ENCODE measurements at regions not wholly inside any gene's neighbourhood (a gene's known extent, or its start where the extent isn't known, plus 50 kb on each side); places are given as distances from the start of the nearest gene placed in this dataset.

GRCh38 chr11:130613396-130613795 is 165.0 kb downstream of the ADAMTS15 start:
- Histone ChIP-seq H3K27ac (no peak overlapping the region), H3K9me3 (peaks cover 0 to 3% (median 0%) of the 10 kb centered on the region in 4 donors), H3K4me3 (no peak overlapping the region), H3K36me3 (no peaks in the 10 kb centered on the region), H3K27me3 (no peaks in the 10 kb centered on the region), H3K4me1 (peaks cover 0 to 31% (median 23%) of the 10 kb centered on the region in 4 donors)
- 85 to 89% methylated on average over 4 of the region's 4 CpGs for WGBS, 2 donors
- no peak for DNase-seq (ENCODE audit: low spot score in 2 of 2)
- TF ChIP-seq POLR2A (IDR thresholded peaks at IDR 0.05) (no peak), EP300 (IDR thresholded peaks at IDR 0.05) (no peak), CTCF (IDR thresholded peaks at IDR 0.05) (no peak)

GRCh38 chr11:130614591-130614990 is 166.1 kb downstream of the ADAMTS15 start:
- no peak overlapping the region for H3K4me3 ChIP-seq
- H3K36me3 ChIP-seq = no peaks in the 10 kb centered on the region
- WGBS, 2 donors = 88 to 91% methylated on average over 3 of the region's 3 CpGs
- H3K4me1 ChIP-seq = peaks cover 0 to 19% (median 11%) of the 10 kb centered on the region in 4 donors
- no peaks in the 10 kb centered on the region for H3K27me3 ChIP-seq
- no peak overlapping the region for H3K27ac ChIP-seq
- H3K9me3 ChIP-seq = peaks cover 0 to 4% (median 0%) of the 10 kb centered on the region in 4 donors
- TF ChIP-seq CTCF (IDR thresholded peaks at IDR 0.05) = no peak
- TF ChIP-seq POLR2A (IDR thresholded peaks at IDR 0.05) = no peak
- no peak for TF ChIP-seq EP300 (IDR thresholded peaks at IDR 0.05)
- DNase-seq (ENCODE audit: low spot score in 2 of 2) = no peak

GRCh38 chr11:130615561-130615960 is 167.1 kb downstream of the ADAMTS15 start:
- H3K36me3 ChIP-seq = no peaks in the 10 kb centered on the region
- WGBS, 2 donors = 78 to 80% methylated on average over 3 of the region's 3 CpGs
- no peaks in the 10 kb centered on the region for H3K27me3 ChIP-seq
- H3K4me3 ChIP-seq = no peak overlapping the region
- no peak for DNase-seq (ENCODE audit: low spot score in 2 of 2)
- H3K4me1 ChIP-seq = peaks cover 0 to 9% (median 2%) of the 10 kb centered on the region in 4 donors
- peaks cover 0 to 4% (median 0%) of the 10 kb centered on the region in 4 donors for H3K9me3 ChIP-seq
- TF ChIP-seq POLR2A (IDR thresholded peaks at IDR 0.05) = no peak
- no peak for TF ChIP-seq EP300 (IDR thresholded peaks at IDR 0.05)
- no peak for TF ChIP-seq CTCF (IDR thresholded peaks at IDR 0.05)
- no peak overlapping the region for H3K27ac ChIP-seq

DNA sequence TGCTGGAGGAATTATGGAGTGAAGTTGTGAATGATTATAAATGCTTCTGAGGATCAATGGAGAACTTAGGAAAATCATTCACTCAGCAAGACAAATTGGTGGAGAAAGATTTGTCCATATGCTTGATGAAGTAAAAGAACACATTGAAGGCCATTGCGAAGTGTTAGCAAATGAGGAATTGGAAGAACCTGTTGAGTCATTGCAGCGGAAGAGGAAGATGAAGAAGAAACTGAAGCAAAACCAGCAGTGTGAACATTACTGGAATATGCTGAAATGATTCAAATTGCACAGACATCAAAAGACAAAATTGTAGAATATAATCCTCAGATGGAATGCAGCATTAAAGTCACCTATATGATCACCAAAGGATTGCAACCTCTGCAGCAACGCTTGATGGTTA is 168.1 kb downstream of the ADAMTS15 start:
- Histone ChIP-seq H3K4me1 (no peaks in the 10 kb centered on the region), H3K9me3 (peaks cover 0 to 4% (median 0%) of the 10 kb centered on the region in 4 donors), H3K36me3 (no peaks in the 10 kb centered on the region), H3K4me3 (no peak overlapping the region), H3K27me3 (no peaks in the 10 kb centered on the region), H3K27ac (no peak overlapping the region)
- 88 to 90% methylated on average over 3 of the region's 3 CpGs for WGBS, 2 donors
- no peak for DNase-seq (ENCODE audit: low spot score in 2 of 2)
- TF ChIP-seq EP300 (IDR thresholded peaks at IDR 0.05) (no peak), POLR2A (IDR thresholded peaks at IDR 0.05) (no peak), CTCF (IDR thresholded peaks at IDR 0.05) (no peak)

DNA sequence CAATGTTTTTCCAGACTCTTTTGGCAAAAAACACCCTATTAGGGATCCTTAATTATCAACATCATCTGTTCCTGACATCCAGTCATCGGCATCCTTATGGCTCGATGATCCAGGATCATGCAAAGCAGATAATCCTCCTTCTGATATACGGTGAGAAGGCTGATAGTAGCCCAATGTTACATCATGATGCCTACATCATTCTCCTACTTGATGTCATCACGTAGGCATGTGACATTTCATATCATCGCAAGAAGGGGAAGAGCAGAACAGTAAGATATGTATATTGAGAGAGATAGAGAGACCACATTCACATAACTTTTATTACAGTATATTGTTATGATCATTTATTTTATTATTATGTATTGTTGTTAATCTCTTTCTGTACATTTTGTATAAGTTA is 168.6 kb downstream of the ADAMTS15 start:
- Histone ChIP-seq H3K9me3 (peaks cover 0 to 4% (median 0%) of the 10 kb centered on the region in 4 donors), H3K4me3 (no peak overlapping the region), H3K27ac (no peak overlapping the region), H3K27me3 (no peaks in the 10 kb centered on the region), H3K4me1 (no peaks in the 10 kb centered on the region), H3K36me3 (no peaks in the 10 kb centered on the region)
- WGBS, 2 donors = 84 to 90% methylated on average over 5 of the region's 5 CpGs
- TF ChIP-seq EP300 (IDR thresholded peaks at IDR 0.05) = no peak
- no peak for TF ChIP-seq POLR2A (IDR thresholded peaks at IDR 0.05)
- TF ChIP-seq CTCF (IDR thresholded peaks at IDR 0.05) = no peak
- no peak for DNase-seq (ENCODE audit: low spot score in 2 of 2)
